HCT116 (cell line): ENCODE measurements at regions not wholly inside any gene's neighbourhood (a gene's known extent, or its start where the extent isn't known, plus 50 kb on each side); places are given as distances from the start of the nearest gene placed in this dataset.

ENCODE experiments used
- ATAC-seq: fragments of 200-7000 bp; cut with Tn5 transposase; 2 replicates; pipeline ENCODE4 v1.9.1; 2020; ENCODE audit warnings: mild to moderate bottlenecking, moderate library complexity
- BruUV-seq: library from RNA; stranded (reverse); fragments of 400-500 nt; replicated peaks from 2 replicates; lab custom pipeline; 2021; lab: Mats Ljungman, UMichigan
- CTCF ChIA-PET: fragments of 300-600 bp; sonication (Branson Sonifier 250); formaldehyde crosslinking; loops from one replicate; lab custom pipeline; 2021; ENCODE audit warnings: antibody characterized with exemption; lab: Charles Lee
- POLR2A ChIA-PET: fragments of 300-600, 350-600 bp; sonication (Branson Sonifier 250); formaldehyde crosslinking; loops from one replicate; lab custom pipeline; 2021; ENCODE audit warnings: antibody characterized with exemption; lab: Charles Lee
- RAD21 ChIA-PET, 2 experiments: fragments of 300-600 bp; sonication (Branson Sonifier 250); formaldehyde crosslinking; loops; one replicate each; lab custom pipeline; 2023; ENCODE audit warnings: low total read pairs in 2 of 2; ENCODE audit not compliant: uncharacterized antibody in 2 of 2, unreplicated experiment in 2 of 2, low non-redundant PET in 1 of 2; lab: Charles Lee
- DNase-seq: peaks from one replicate; pipeline ENCODE4 v3.0.0-alpha.2; 2010; ENCODE audit warnings: low read depth, low spot score
- H2AFZ ChIP-seq: fragments of 200-600 bp; shearing (Covaris generic), sonication (generic); 2 replicates; pipeline ENCODE4 v1.6.1; 2017; ENCODE audit warnings: low read depth, mixed run types, mixed read lengths, antibody characterized with exemption, low read length; ENCODE audit not compliant: poor library complexity, severe bottlenecking
- H3K27ac ChIP-seq: 2 replicates; pipeline ENCODE4 v1.5.1; 2012; ENCODE audit warnings: low read depth, low read length
- H3K27me3 ChIP-seq: fragments of 200-600 bp; sonication (generic); 2 replicates; pipeline ENCODE4 v1.6.1; 2016; ENCODE audit warnings: mixed run types, low read length, mixed read lengths; ENCODE audit not compliant: insufficient read depth
- H3K36me3 ChIP-seq, 2 experiments: fragments of 200-500 bp in 1 of 2; fragments of 200-600 bp in 1 of 2; sonication (Bioruptor generic) in 1 of 2; sonication (generic) in 1 of 2; 2 replicates each; pipeline versions ENCODE4 v1.5.1 to v1.6.1; 2014 to 2016; ENCODE audit warnings: low read length in 2 of 2, inconsistent platforms in 1 of 2, mixed read lengths in 1 of 2, mixed run types in 1 of 2; ENCODE audit not compliant: insufficient read depth in 2 of 2, control insufficient read depth in 1 of 2
- H3K4me1 ChIP-seq, 2 experiments: fragments of 200-600 bp in 1 of 2; sonication (generic) in 1 of 2; 2 replicates each; pipeline versions ENCODE4 v1.5.1 to v1.6.1; 2012 to 2017; ENCODE audit warnings: low read length in 2 of 2, inconsistent platforms in 1 of 2, mild to moderate bottlenecking in 1 of 2, mixed read lengths in 1 of 2, mixed run types in 1 of 2, moderate library complexity in 1 of 2; ENCODE audit not compliant: insufficient read depth in 2 of 2, control insufficient read depth in 1 of 2
- H3K4me2 ChIP-seq: fragments of 200-600 bp; sonication (generic); 2 replicates; pipeline ENCODE4 v1.6.1; 2017; ENCODE audit warnings: mixed run types, low read length, mixed read lengths
- H3K4me3 ChIP-seq, 2 experiments: fragments of 200-600 bp in 1 of 2; sonication (generic) in 1 of 2; replicated peaks in 1 of 2; 2 replicates each; pipeline ENCODE4 v1.5.1; 2011 to 2016; ENCODE audit warnings: low read length in 2 of 2, control low read depth in 1 of 2, low read depth in 1 of 2, mild to moderate bottlenecking in 1 of 2, mixed read lengths in 1 of 2, mixed run types in 1 of 2
- H3K79me2 ChIP-seq: fragments of 200-600 bp; sonication (generic); 2 replicates; pipeline ENCODE4 v1.6.1; 2017; ENCODE audit warnings: mild to moderate bottlenecking, mixed run types, low read length, moderate library complexity, mixed read lengths; ENCODE audit not compliant: insufficient read depth
- H3K9ac ChIP-seq: fragments of 200-600 bp; sonication (generic); 2 replicates; pipeline ENCODE4 v1.6.1; 2016; ENCODE audit warnings: low read length, mixed read lengths
- H3K9me2 ChIP-seq: fragments of 200-600 bp; sonication (generic), shearing (Covaris generic); 2 replicates; pipeline ENCODE4 v1.6.1; 2017; ENCODE audit warnings: mixed run types, mild to moderate bottlenecking, moderate library complexity; ENCODE audit not compliant: insufficient read depth
- H3K9me3 ChIP-seq, 2 experiments: fragments of 200-500 bp in 1 of 2; fragments of 200-600 bp in 1 of 2; sonication (Bioruptor generic) in 1 of 2; sonication (generic) in 1 of 2; 2 replicates each; pipeline ENCODE4 v1.6.1; 2014 to 2017; ENCODE audit warnings: low read length in 2 of 2, mixed read lengths in 2 of 2, inconsistent platforms in 1 of 2, low read depth in 1 of 2, mild to moderate bottlenecking in 1 of 2, mixed run types in 1 of 2, moderate library complexity in 1 of 2; ENCODE audit not compliant: control insufficient read depth in 1 of 2, insufficient read depth in 1 of 2
- H4K20me1 ChIP-seq: fragments of 200-600 bp; sonication (generic), shearing (Covaris generic); 2 replicates; pipeline ENCODE4 v1.6.1; 2017; ENCODE audit warnings: mixed run types, mild to moderate bottlenecking, moderate library complexity; ENCODE audit not compliant: insufficient read depth
- CTCF ChIP-seq, 3 experiments: fragments of 200-600 bp in 1 of 3; sonication (generic) in 1 of 3; IDR thresholded peaks in 2 of 3; conservative IDR thresholded peaks in 1 of 3; 2 replicates each; pipeline ENCODE4 v1.5.1; 2012 to 2017; ENCODE audit warnings: low read depth in 2 of 3, low read length in 2 of 3, antibody characterized with exemption in 1 of 3, borderline replicate concordance in 1 of 3, control low read depth in 1 of 3, mild to moderate bottlenecking in 1 of 3, mixed read lengths in 1 of 3, mixed run types in 1 of 3, moderate library complexity in 1 of 3; ENCODE audit not compliant: insufficient read depth in 1 of 3
- EGR1 ChIP-seq: IDR thresholded peaks from 2 replicates; pipeline ENCODE4 v1.6.1; 2012; ENCODE audit warnings: low read depth
- EZH2 ChIP-seq: fragments of 200-600 bp; sonication (generic); IDR thresholded peaks from 2 replicates; pipeline ENCODE4 v1.6.1; 2017; ENCODE audit warnings: antibody characterized with exemption, mixed run types
- EZH2phosphoT487 ChIP-seq: fragments of 200-600 bp; IDR thresholded peaks from 2 replicates; pipeline ENCODE4 v1.6.1; 2018; ENCODE audit warnings: antibody characterized with exemption, borderline replicate concordance
- JUND ChIP-seq: IDR thresholded peaks from 2 replicates; pipeline ENCODE4 v1.6.1; 2012
- POLR2A ChIP-seq: IDR thresholded peaks from 2 replicates; pipeline ENCODE4 v1.7.0; 2011; ENCODE audit warnings: borderline replicate concordance; ENCODE audit not compliant: insufficient read depth, insufficient read length; ENCODE audit errors: extremely low read depth
- SP1 ChIP-seq: IDR thresholded peaks from 2 replicates; pipeline ENCODE4 v1.6.1; 2012; ENCODE audit warnings: low read depth
- SRF ChIP-seq: IDR thresholded peaks from 2 replicates; pipeline ENCODE4 v1.6.1; 2012; ENCODE audit warnings: low read depth
- TCF7L2 ChIP-seq: IDR thresholded peaks from 2 replicates; pipeline ENCODE4 v1.7.0; 2011; ENCODE audit warnings: borderline replicate concordance, inconsistent platforms; ENCODE audit not compliant: insufficient read depth, insufficient read length; ENCODE audit errors: extremely low read depth
- YY1 ChIP-seq: IDR thresholded peaks from 2 replicates; pipeline ENCODE4 v1.6.1; 2011; ENCODE audit warnings: low read length, low read depth, moderate library complexity, mild to moderate bottlenecking; ENCODE audit not compliant: insufficient replicate concordance; ENCODE audit errors: extremely low read depth
- ZFX ChIP-seq: fragments of 450-650 bp; IDR thresholded peaks from 2 replicates; pipeline ENCODE4 v1.6.1; 2017
- intact Hi-C: fragments of 100-400 bp; cut with micrococcal nuclease; formaldehyde crosslinking; loops from 2 replicates; pipeline ENCODE4 v1.10.0; 2022
- TF ChIP-seq, protein P1 (sequence below): IDR thresholded peaks from 2 replicates; pipeline ENCODE4 v1.6.1; 2012

GRCh38 chr20:60086821-60087562, 128.8 kb downstream of the CDH26 start:
- no peak for ATAC-seq
- BruUV-seq, result no TSS peak
- ChIA-PET POLR2A (no interaction called here), CTCF (no interaction called here), RAD21 (no interaction called here)
- Histone ChIP-seq H3K27me3 (peaks cover 16% of the 10 kb centered on the region; the same call in 1 of the 2 replicates), H3K4me2 (no peak overlapping the region), H4K20me1 (no peaks in the 10 kb centered on the region), H2AFZ (no peak overlapping the region), H3K4me1 (no peaks in the 10 kb centered on the region), H3K9me3 (no peaks in the 10 kb centered on the region), H3K9me2 (no peaks in the 10 kb centered on the region), H3K27ac (no peak overlapping the region), H3K9ac (no peak overlapping the region), H3K4me3 (no peak overlapping the region), H3K79me2 (no peaks in the 10 kb centered on the region), H3K36me3 (no peaks in the 10 kb centered on the region)
- no peak for DNase-seq
- intact Hi-C loops, result no loop called here
- no peak for TF ChIP-seq TCF7L2
- no peak for TF ChIP-seq EGR1
- no peak for TF ChIP-seq EZH2
- TF ChIP-seq POLR2A, result no peak
- TF ChIP-seq SP1, result no peak
- TF ChIP-seq YY1, result no peak
- TF ChIP-seq SRF, result no peak
- TF ChIP-seq CTCF (IDR thresholded peaks at IDR 0.05 in 2 of 3, conservative IDR thresholded peaks at IDR 0.05 in 1 of 3; ENCODE audit: borderline replicate concordance in 1 of 3, insufficient read depth in 1 of 3, low read depth in 2 of 3, low read length in 2 of 3), result no peak
- TF ChIP-seq, protein P1, sequence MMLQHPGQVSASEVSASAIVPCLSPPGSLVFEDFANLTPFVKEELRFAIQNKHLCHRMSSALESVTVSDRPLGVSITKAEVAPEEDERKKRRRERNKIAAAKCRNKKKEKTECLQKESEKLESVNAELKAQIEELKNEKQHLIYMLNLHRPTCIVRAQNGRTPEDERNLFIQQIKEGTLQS, result no peak
- no peak for TF ChIP-seq ZFX
- TF ChIP-seq JUND, result no peak
- no peak for TF ChIP-seq EZH2phosphoT487
